ENCODE measurements at regions not wholly inside any gene's neighbourhood (a gene's known extent, or its start where the extent isn't known, plus 50 kb on each side); places are given as distances from the start of the nearest gene placed in this dataset.
A peak's percentile ranks its signal among the peaks of the same experiment; 100 is the strongest.
"Not testable (repeated sequence)": the region's sequence is repeated elsewhere in the genome, so short reads cannot be mapped to it uniquely, and the experiment has no call there.

- Histone ChIP-seq H3K4me3 (ENCODE audit: low read length) (no peak overlapping the region), H3K36me3 (ENCODE audit: insufficient read depth, low read depth, low read length) (no peaks in the 10 kb centered on the region), H3K27me3 (ENCODE audit: insufficient read depth, low read length) (no peaks in the 10 kb centered on the region), H3K9ac (ENCODE audit: low read depth, low read length) (no peak overlapping the region), H3K4me1 (ENCODE audit: insufficient read depth, low read length) (no peaks in the 10 kb centered on the region), H3K9me3 (ENCODE audit: insufficient read depth, low read depth, low read length) (no peaks in the 10 kb centered on the region), H3K27ac (ENCODE audit: low read length) (no peak overlapping the region)
Measured at GRCh38 chr12:114826244-114826643, 142.3 kb upstream of the TBX3 start.

- Histone ChIP-seq H3K9me3 (ENCODE audit: insufficient read depth, low read depth, low read length) (no peaks in the 10 kb centered on the region), H3K9ac (ENCODE audit: low read depth, low read length) (no peak overlapping the region), H3K4me3 (ENCODE audit: low read length) (no peak overlapping the region), H3K27ac (ENCODE audit: low read length) (no peak overlapping the region), H3K4me1 (ENCODE audit: insufficient read depth, low read length) (no peaks in the 10 kb centered on the region), H3K27me3 (ENCODE audit: insufficient read depth, low read length) (no peaks in the 10 kb centered on the region), H3K36me3 (ENCODE audit: insufficient read depth, low read depth, low read length) (no peaks in the 10 kb centered on the region)
Measured at GRCh38 chr12:114823724-114824123, 139.7 kb upstream of the TBX3 start.

GRCh38 chr12:114821570-114821969 is 137.6 kb upstream of the TBX3 start:
- Histone ChIP-seq H3K9ac (ENCODE audit: low read depth, low read length) (no peak overlapping the region), H3K27ac (ENCODE audit: low read length) (no peak overlapping the region), H3K36me3 (ENCODE audit: insufficient read depth, low read depth, low read length) (no peaks in the 10 kb centered on the region), H3K9me3 (ENCODE audit: insufficient read depth, low read depth, low read length) (no peaks in the 10 kb centered on the region), H3K4me1 (ENCODE audit: insufficient read depth, low read length) (no peaks in the 10 kb centered on the region), H3K4me3 (ENCODE audit: low read length) (no peak overlapping the region), H3K27me3 (ENCODE audit: insufficient read depth, low read length) (no peaks in the 10 kb centered on the region)

GRCh38 chr12:114820796-114821195 is 136.8 kb upstream of the TBX3 start:
- Histone ChIP-seq H3K36me3 (ENCODE audit: insufficient read depth, low read depth, low read length) (no peaks in the 10 kb centered on the region), H3K4me1 (ENCODE audit: insufficient read depth, low read length) (no peaks in the 10 kb centered on the region), H3K9ac (ENCODE audit: low read depth, low read length) (no peak overlapping the region), H3K9me3 (ENCODE audit: insufficient read depth, low read depth, low read length) (no peaks in the 10 kb centered on the region), H3K27ac (ENCODE audit: low read length) (no peak overlapping the region), H3K27me3 (ENCODE audit: insufficient read depth, low read length) (no peaks in the 10 kb centered on the region), H3K4me3 (ENCODE audit: low read length) (no peak overlapping the region)

- Histone ChIP-seq H3K27me3 (ENCODE audit: insufficient read depth, low read length) (no peaks in the 10 kb centered on the region), H3K9me3 (ENCODE audit: insufficient read depth, low read depth, low read length) (no peaks in the 10 kb centered on the region), H3K4me1 (ENCODE audit: insufficient read depth, low read length) (peaks cover 6% of the 10 kb centered on the region; the same call in 1 of the 2 replicates), H3K27ac (ENCODE audit: low read length) (no peak overlapping the region), H3K9ac (ENCODE audit: low read depth, low read length) (no peak overlapping the region), H3K36me3 (ENCODE audit: insufficient read depth, low read depth, low read length) (no peaks in the 10 kb centered on the region), H3K4me3 (ENCODE audit: low read length) (no peak overlapping the region)
Measured at GRCh38 chr12:114817571-114818425, 133.8 kb upstream of the TBX3 start.

GRCh38 chr12:114815026-114815795 is 131.2 kb upstream of the TBX3 start:
- H3K9me3 ChIP-seq (ENCODE audit: insufficient read depth, low read depth, low read length), result no peaks in the 10 kb centered on the region
- H3K27ac ChIP-seq (ENCODE audit: low read length), result no peak overlapping the region
- H3K36me3 ChIP-seq (ENCODE audit: insufficient read depth, low read depth, low read length), result no peaks in the 10 kb centered on the region
- H3K9ac ChIP-seq (ENCODE audit: low read depth, low read length), result no peak overlapping the region
- H3K4me1 ChIP-seq (ENCODE audit: insufficient read depth, low read length), result peaks cover 7% of the 10 kb centered on the region; the same call in 1 of the 2 replicates
- H3K27me3 ChIP-seq (ENCODE audit: insufficient read depth, low read length), result no peaks in the 10 kb centered on the region
- H3K4me3 ChIP-seq (ENCODE audit: low read length), result no peak overlapping the region

- Histone ChIP-seq H3K27ac (ENCODE audit: low read length) (no peak overlapping the region), H3K9ac (ENCODE audit: low read depth, low read length) (no peak overlapping the region), H3K36me3 (ENCODE audit: insufficient read depth, low read depth, low read length) (no peaks in the 10 kb centered on the region), H3K4me1 (ENCODE audit: insufficient read depth, low read length) (peaks cover 7% of the 10 kb centered on the region; the same call in 1 of the 2 replicates), H3K9me3 (ENCODE audit: insufficient read depth, low read depth, low read length) (no peaks in the 10 kb centered on the region), H3K27me3 (ENCODE audit: insufficient read depth, low read length) (0 out of 2 replicates have a peak, but pooled peaks cover 3% of the 10 kb centered on the region), H3K4me3 (ENCODE audit: low read length) (peak overlapping the region; percentile 5; the same call in 1 of the 2 replicates)
Measured at GRCh38 chr12:114812858-114813761, 129.1 kb upstream of the TBX3 start.

GRCh38 chr12:114812384-114812783 is 128.4 kb upstream of the TBX3 start:
- Histone ChIP-seq H3K4me1 (ENCODE audit: insufficient read depth, low read length) (peaks cover 7% of the 10 kb centered on the region; the same call in 1 of the 2 replicates), H3K27me3 (ENCODE audit: insufficient read depth, low read length) (0 out of 2 replicates have a peak, but pooled peaks cover 3% of the 10 kb centered on the region), H3K9ac (ENCODE audit: low read depth, low read length) (no peak overlapping the region), H3K4me3 (ENCODE audit: low read length) (no peak overlapping the region), H3K27ac (ENCODE audit: low read length) (no peak overlapping the region), H3K9me3 (ENCODE audit: insufficient read depth, low read depth, low read length) (no peaks in the 10 kb centered on the region), H3K36me3 (ENCODE audit: insufficient read depth, low read depth, low read length) (no peaks in the 10 kb centered on the region)

- peaks cover 7% of the 10 kb centered on the region; the same call in 1 of the 2 replicates for H3K4me1 ChIP-seq (ENCODE audit: insufficient read depth, low read length)
- H3K27ac ChIP-seq (ENCODE audit: low read length), result no peak overlapping the region
- 0 out of 2 replicates have a peak, but pooled peaks cover 3% of the 10 kb centered on the region for H3K27me3 ChIP-seq (ENCODE audit: insufficient read depth, low read length)
- no peaks in the 10 kb centered on the region for H3K36me3 ChIP-seq (ENCODE audit: insufficient read depth, low read depth, low read length)
- no peak overlapping the region for H3K4me3 ChIP-seq (ENCODE audit: low read length)
- H3K9me3 ChIP-seq (ENCODE audit: insufficient read depth, low read depth, low read length), result no peaks in the 10 kb centered on the region
- H3K9ac ChIP-seq (ENCODE audit: low read depth, low read length), result no peak overlapping the region
Measured at GRCh38 chr12:114809097-114809496, 125.1 kb upstream of the TBX3 start.

- H3K9ac ChIP-seq (ENCODE audit: low read depth, low read length); H3K36me3 ChIP-seq (ENCODE audit: insufficient read depth, low read depth, low read length); H3K9me3 ChIP-seq (ENCODE audit: insufficient read depth, low read depth, low read length); H3K27me3 ChIP-seq (ENCODE audit: insufficient read depth, low read length); H3K27ac ChIP-seq (ENCODE audit: low read length); H3K4me1 ChIP-seq (ENCODE audit: insufficient read depth, low read length); H3K4me3 ChIP-seq (ENCODE audit: low read length): not testable (repeated sequence)
Measured at GRCh38 chr12:114801381-114801780, 117.4 kb upstream of the TBX3 start.

- H3K9ac ChIP-seq (ENCODE audit: low read depth, low read length); H3K27me3 ChIP-seq (ENCODE audit: insufficient read depth, low read length); H3K27ac ChIP-seq (ENCODE audit: low read length); H3K36me3 ChIP-seq (ENCODE audit: insufficient read depth, low read depth, low read length); H3K4me3 ChIP-seq (ENCODE audit: low read length); H3K9me3 ChIP-seq (ENCODE audit: insufficient read depth, low read depth, low read length); H3K4me1 ChIP-seq (ENCODE audit: insufficient read depth, low read length): not testable (repeated sequence)
Measured at GRCh38 chr12:114800566-114800965, 116.6 kb upstream of the TBX3 start.

Measured in iPS-20b (cell line).